ENCODE measurements at regions not wholly inside any gene's neighbourhood (a gene's known extent, or its start where the extent isn't known, plus 50 kb on each side); places are given as distances from the start of the nearest gene placed in this dataset.
"Not testable (repeated sequence)": the region's sequence is repeated elsewhere in the genome, so short reads cannot be mapped to it uniquely, and the experiment has no call there.

DNA sequence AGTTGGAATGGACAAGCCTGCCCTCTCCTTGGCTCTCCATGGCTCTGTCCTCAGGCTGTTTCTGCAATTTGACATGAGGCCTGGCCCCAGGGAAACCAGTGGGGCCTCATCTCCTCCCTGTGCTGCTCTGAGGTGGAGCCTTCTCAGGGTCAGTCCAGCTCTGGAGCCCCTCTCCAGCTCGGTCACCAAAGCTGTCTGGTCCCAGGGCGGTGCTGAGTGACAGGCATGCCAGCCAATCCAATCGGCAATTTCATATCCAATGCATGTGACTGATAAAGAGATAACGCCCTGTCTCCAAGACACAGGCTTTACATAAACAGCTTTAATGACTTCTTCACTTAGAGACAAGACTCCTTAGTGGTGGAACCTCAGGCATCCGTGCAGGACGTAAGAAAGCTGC is 1379.2 kb downstream of the CDH12 start:
- H3K9me3 ChIP-seq (ENCODE audit: control insufficient read depth, low read length); H3K36me3 ChIP-seq (ENCODE audit: control insufficient read depth in 1 of 2, insufficient read depth in 2 of 2, low read depth in 1 of 2, low read length in 2 of 2); H3K23ac ChIP-seq (ENCODE audit: low read length in 2 of 2); H2AFZ ChIP-seq (ENCODE audit: low read depth, low read length); H3K4ac ChIP-seq (ENCODE audit: low read depth in 1 of 2, low read length in 2 of 2); H3K4me3 ChIP-seq (ENCODE audit: insufficient read depth in 1 of 2, low read depth in 1 of 2, low read length in 2 of 2); H2BK15ac ChIP-seq (ENCODE audit: low read depth, poor library complexity, severe bottlenecking); H4K8ac ChIP-seq (ENCODE audit: low read length); H3K27ac ChIP-seq (ENCODE audit: low read length, poor library complexity, severe bottlenecking); H3K27me3 ChIP-seq (ENCODE audit: control insufficient read depth in 1 of 2, insufficient read depth in 1 of 2, low read length in 2 of 2); H2BK12ac ChIP-seq (ENCODE audit: low read length in 2 of 2); H3K14ac ChIP-seq (ENCODE audit: low read length in 2 of 2); H2AK5ac ChIP-seq (ENCODE audit: low read length, severe bottlenecking); H2BK5ac ChIP-seq (ENCODE audit: low read depth, low read length, poor library complexity, severe bottlenecking); H3K4me2 ChIP-seq (ENCODE audit: low read length, poor library complexity, severe bottlenecking); H4K91ac ChIP-seq (ENCODE audit: low read length); H3K4me1 ChIP-seq (ENCODE audit: control insufficient read depth, insufficient read depth, low read depth, low read length); H2BK120ac ChIP-seq (ENCODE audit: low read depth, low read length); H3K9ac ChIP-seq (ENCODE audit: low read length); H3K18ac ChIP-seq (ENCODE audit: low read depth in 1 of 2, low read length in 2 of 2); H3K79me1 ChIP-seq (replicated peaks; ENCODE audit: low read length, poor library complexity, severe bottlenecking); DNase-seq: not testable (repeated sequence)
- WGBS: 100% methylated on average over 2 of the region's 6 CpGs

DNA sequence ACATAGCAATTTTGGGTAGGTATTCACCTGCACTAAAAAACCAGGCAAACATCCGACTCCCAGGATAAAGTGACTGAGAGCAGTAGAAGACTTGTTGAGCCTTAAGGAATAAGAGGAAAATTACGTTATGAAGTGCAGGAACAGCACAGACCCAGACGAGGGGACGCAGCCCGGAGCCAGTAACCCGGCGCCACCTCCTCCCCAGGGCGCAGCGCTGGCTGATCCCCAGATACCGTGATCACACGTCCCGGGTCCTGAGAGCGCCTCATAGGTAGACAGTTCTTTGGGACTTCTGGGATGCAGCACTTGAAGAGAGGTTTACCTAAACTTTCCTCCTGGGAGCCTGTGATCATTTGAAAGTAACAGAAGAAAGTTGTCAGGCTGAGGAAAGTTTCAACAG is 1379.7 kb downstream of the CDH12 start:
- H3K18ac ChIP-seq (ENCODE audit: low read depth in 1 of 2, low read length in 2 of 2); H3K79me1 ChIP-seq (replicated peaks; ENCODE audit: low read length, poor library complexity, severe bottlenecking); H2AFZ ChIP-seq (ENCODE audit: low read depth, low read length); H4K8ac ChIP-seq (ENCODE audit: low read length); H2BK5ac ChIP-seq (ENCODE audit: low read depth, low read length, poor library complexity, severe bottlenecking); H3K4ac ChIP-seq (ENCODE audit: low read depth in 1 of 2, low read length in 2 of 2); H3K4me1 ChIP-seq (ENCODE audit: control insufficient read depth, insufficient read depth, low read depth, low read length); H3K4me2 ChIP-seq (ENCODE audit: low read length, poor library complexity, severe bottlenecking); H2AK5ac ChIP-seq (ENCODE audit: low read length, severe bottlenecking); H3K14ac ChIP-seq (ENCODE audit: low read length in 2 of 2); H3K36me3 ChIP-seq (ENCODE audit: control insufficient read depth in 1 of 2, insufficient read depth in 2 of 2, low read depth in 1 of 2, low read length in 2 of 2); H3K27ac ChIP-seq (ENCODE audit: low read length, poor library complexity, severe bottlenecking); H2BK120ac ChIP-seq (ENCODE audit: low read depth, low read length); H3K23ac ChIP-seq (ENCODE audit: low read length in 2 of 2); H4K91ac ChIP-seq (ENCODE audit: low read length); H3K27me3 ChIP-seq (ENCODE audit: control insufficient read depth in 1 of 2, insufficient read depth in 1 of 2, low read length in 2 of 2); DNase-seq; H3K4me3 ChIP-seq (ENCODE audit: insufficient read depth in 1 of 2, low read depth in 1 of 2, low read length in 2 of 2); H2BK15ac ChIP-seq (ENCODE audit: low read depth, poor library complexity, severe bottlenecking); H3K9me3 ChIP-seq (ENCODE audit: control insufficient read depth, low read length); H2BK12ac ChIP-seq (ENCODE audit: low read length in 2 of 2); H3K9ac ChIP-seq (ENCODE audit: low read length): not testable (repeated sequence)
- WGBS: 100% methylated on average over 10 of the region's 13 CpGs

DNA sequence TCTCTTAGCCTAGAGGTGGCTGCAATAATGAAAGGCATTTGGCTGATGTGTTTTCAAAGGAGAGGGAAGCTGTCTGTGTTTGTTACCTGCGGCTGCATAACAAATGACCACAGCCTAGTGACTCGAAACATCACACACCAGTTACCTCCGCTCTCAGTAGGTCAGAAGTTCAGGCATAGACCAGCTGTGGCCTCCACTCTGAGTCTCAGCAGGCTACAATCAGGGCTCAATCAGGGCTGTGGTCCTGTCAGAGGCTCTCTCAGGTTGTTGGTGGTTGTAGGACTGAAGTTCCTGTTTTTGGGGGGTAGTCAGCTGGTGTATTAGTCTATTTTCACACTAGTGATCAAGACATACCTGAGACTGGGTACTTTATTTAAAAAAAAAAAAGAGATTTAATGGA is 1381.5 kb downstream of the CDH12 start:
- DNase-seq; H3K14ac ChIP-seq (ENCODE audit: low read length in 2 of 2); H3K4me2 ChIP-seq (ENCODE audit: low read length, poor library complexity, severe bottlenecking); H4K8ac ChIP-seq (ENCODE audit: low read length); H3K27me3 ChIP-seq (ENCODE audit: control insufficient read depth in 1 of 2, insufficient read depth in 1 of 2, low read length in 2 of 2); H3K18ac ChIP-seq (ENCODE audit: low read depth in 1 of 2, low read length in 2 of 2); H3K9me3 ChIP-seq (ENCODE audit: control insufficient read depth, low read length); H2BK12ac ChIP-seq (ENCODE audit: low read length in 2 of 2); H3K9ac ChIP-seq (ENCODE audit: low read length); H4K91ac ChIP-seq (ENCODE audit: low read length); H3K23ac ChIP-seq (ENCODE audit: low read length in 2 of 2); H3K4ac ChIP-seq (ENCODE audit: low read depth in 1 of 2, low read length in 2 of 2); H2BK120ac ChIP-seq (ENCODE audit: low read depth, low read length); H3K27ac ChIP-seq (ENCODE audit: low read length, poor library complexity, severe bottlenecking); H2AFZ ChIP-seq (ENCODE audit: low read depth, low read length); H2BK15ac ChIP-seq (ENCODE audit: low read depth, poor library complexity, severe bottlenecking); H3K4me1 ChIP-seq (ENCODE audit: control insufficient read depth, insufficient read depth, low read depth, low read length); H3K4me3 ChIP-seq (ENCODE audit: insufficient read depth in 1 of 2, low read depth in 1 of 2, low read length in 2 of 2); H3K79me1 ChIP-seq (replicated peaks; ENCODE audit: low read length, poor library complexity, severe bottlenecking); H2AK5ac ChIP-seq (ENCODE audit: low read length, severe bottlenecking); H3K36me3 ChIP-seq (ENCODE audit: control insufficient read depth in 1 of 2, insufficient read depth in 2 of 2, low read depth in 1 of 2, low read length in 2 of 2); H2BK5ac ChIP-seq (ENCODE audit: low read depth, low read length, poor library complexity, severe bottlenecking): not testable (repeated sequence)
- WGBS: 100% methylated on average over 2 of the region's 3 CpGs

DNA sequence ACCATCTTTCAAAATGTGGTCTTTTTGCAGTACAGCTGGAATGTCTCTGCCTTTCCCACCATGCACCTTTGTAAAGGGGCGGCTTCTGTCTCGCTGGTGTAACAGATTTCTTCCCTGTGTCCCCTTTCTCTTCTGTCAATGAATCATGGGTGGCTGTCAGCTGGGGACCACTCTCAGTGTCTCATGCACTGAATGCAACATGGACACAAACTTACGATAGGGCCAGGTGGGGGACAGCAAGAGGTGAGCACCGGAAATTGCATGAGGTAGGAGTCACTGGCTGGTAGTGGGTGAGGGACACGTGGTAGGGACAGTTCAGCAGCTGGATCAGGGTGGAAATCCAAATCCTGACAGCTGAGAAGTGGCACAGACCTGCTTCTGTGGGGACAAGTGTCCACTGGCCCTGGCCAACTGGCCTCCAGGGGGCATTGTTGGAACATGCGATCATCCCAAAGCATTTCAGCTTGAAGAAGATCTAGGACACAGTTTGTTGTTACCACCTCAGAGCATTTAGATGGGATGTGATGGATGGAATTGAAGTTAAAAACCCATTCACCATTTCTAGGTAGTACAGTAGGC is 1383.5 kb downstream of the CDH12 start:
- not testable (repeated sequence) for H3K4me2 ChIP-seq (ENCODE audit: low read length, poor library complexity, severe bottlenecking); DNase-seq; H3K9me3 ChIP-seq (ENCODE audit: control insufficient read depth, low read length); H3K14ac ChIP-seq (ENCODE audit: low read length in 2 of 2); H2BK5ac ChIP-seq (ENCODE audit: low read depth, low read length, poor library complexity, severe bottlenecking); H3K36me3 ChIP-seq (ENCODE audit: control insufficient read depth in 1 of 2, insufficient read depth in 2 of 2, low read depth in 1 of 2, low read length in 2 of 2); H3K4me1 ChIP-seq (ENCODE audit: control insufficient read depth, insufficient read depth, low read depth, low read length); H2BK120ac ChIP-seq (ENCODE audit: low read depth, low read length); H2BK15ac ChIP-seq (ENCODE audit: low read depth, poor library complexity, severe bottlenecking); H3K79me1 ChIP-seq (replicated peaks; ENCODE audit: low read length, poor library complexity, severe bottlenecking); H3K27ac ChIP-seq (ENCODE audit: low read length, poor library complexity, severe bottlenecking); H3K4ac ChIP-seq (ENCODE audit: low read depth in 1 of 2, low read length in 2 of 2); H4K91ac ChIP-seq (ENCODE audit: low read length); H3K23ac ChIP-seq (ENCODE audit: low read length in 2 of 2); H3K27me3 ChIP-seq (ENCODE audit: control insufficient read depth in 1 of 2, insufficient read depth in 1 of 2, low read length in 2 of 2); H3K18ac ChIP-seq (ENCODE audit: low read depth in 1 of 2, low read length in 2 of 2); H2BK12ac ChIP-seq (ENCODE audit: low read length in 2 of 2); H3K4me3 ChIP-seq (ENCODE audit: insufficient read depth in 1 of 2, low read depth in 1 of 2, low read length in 2 of 2); H3K9ac ChIP-seq (ENCODE audit: low read length); H2AFZ ChIP-seq (ENCODE audit: low read depth, low read length); H4K8ac ChIP-seq (ENCODE audit: low read length); H2AK5ac ChIP-seq (ENCODE audit: low read length, severe bottlenecking)
- 96% methylated on average over 2 of the region's 6 CpGs for WGBS
